SK-N-SH (cell line): ENCODE measurements at regions not wholly inside any gene's neighbourhood (a gene's known extent, or its start where the extent isn't known, plus 50 kb on each side); places are given as distances from the start of the nearest gene placed in this dataset.

Source experiments
- CHD2 ChIP-seq: fragments of 150-350 bp; IDR thresholded peaks from 2 replicates; pipeline ENCODE4 v1.6.1; 2018; ENCODE audit warnings: low read length; ENCODE audit not compliant: partially characterized antibody
- EP300 ChIP-seq, 2 experiments: IDR thresholded peaks; 2 replicates each; pipeline versions ENCODE4 v1.4.0 to v1.6.1; 2012; ENCODE audit warnings: borderline replicate concordance in 1 of 2, low read depth in 1 of 2, low read length in 1 of 2
- JUND ChIP-seq: IDR thresholded peaks from 2 replicates; pipeline ENCODE4 v1.4.0; 2012
- MXI1 ChIP-seq: IDR thresholded peaks from 2 replicates; pipeline ENCODE4 v1.6.1; 2012; ENCODE audit warnings: mild to moderate bottlenecking, low read depth, low read length, improper control_type of control experiment
- SIN3A ChIP-seq: IDR thresholded peaks from 2 replicates; pipeline ENCODE4 v1.6.1; 2012; ENCODE audit warnings: low read depth, mild to moderate bottlenecking, low read length, moderate library complexity, borderline replicate concordance
- SMC3 ChIP-seq: IDR thresholded peaks from 2 replicates; pipeline ENCODE4 v1.6.1; 2012; ENCODE audit warnings: low read depth, low read length, improper control_type of control experiment
- TCF12 ChIP-seq: IDR thresholded peaks from 2 replicates; pipeline ENCODE4 v1.4.0; 2012
- TEAD4 ChIP-seq: IDR thresholded peaks from 2 replicates; pipeline ENCODE4 v1.4.0; 2012; ENCODE audit warnings: mild to moderate bottlenecking, borderline replicate concordance; ENCODE audit not compliant: insufficient read depth
- TF ChIP-seq, protein P1 (sequence below): fragments of 150-350 bp; IDR thresholded peaks from 2 replicates; pipeline ENCODE4 v1.6.1; 2017; ENCODE audit warnings: antibody characterized with exemption, low read length, low read depth, borderline replicate concordance
- TF ChIP-seq, protein P2 (sequence below): fragments of 200-600 bp; sonication (generic); IDR thresholded peaks from 2 replicates; pipeline ENCODE4 v1.6.1; 2017; ENCODE audit warnings: antibody characterized with exemption, mild to moderate bottlenecking, moderate library complexity
- TF ChIP-seq, protein P3 (sequence below): IDR thresholded peaks from 2 replicates; pipeline ENCODE4 v1.6.1; 2012; ENCODE audit warnings: mild to moderate bottlenecking, low read depth, low read length, moderate library complexity
- TF ChIP-seq, protein P4 (sequence below): IDR thresholded peaks from 2 replicates; pipeline ENCODE4 v1.4.0; 2012; ENCODE audit warnings: low read depth, borderline replicate concordance

DNA sequence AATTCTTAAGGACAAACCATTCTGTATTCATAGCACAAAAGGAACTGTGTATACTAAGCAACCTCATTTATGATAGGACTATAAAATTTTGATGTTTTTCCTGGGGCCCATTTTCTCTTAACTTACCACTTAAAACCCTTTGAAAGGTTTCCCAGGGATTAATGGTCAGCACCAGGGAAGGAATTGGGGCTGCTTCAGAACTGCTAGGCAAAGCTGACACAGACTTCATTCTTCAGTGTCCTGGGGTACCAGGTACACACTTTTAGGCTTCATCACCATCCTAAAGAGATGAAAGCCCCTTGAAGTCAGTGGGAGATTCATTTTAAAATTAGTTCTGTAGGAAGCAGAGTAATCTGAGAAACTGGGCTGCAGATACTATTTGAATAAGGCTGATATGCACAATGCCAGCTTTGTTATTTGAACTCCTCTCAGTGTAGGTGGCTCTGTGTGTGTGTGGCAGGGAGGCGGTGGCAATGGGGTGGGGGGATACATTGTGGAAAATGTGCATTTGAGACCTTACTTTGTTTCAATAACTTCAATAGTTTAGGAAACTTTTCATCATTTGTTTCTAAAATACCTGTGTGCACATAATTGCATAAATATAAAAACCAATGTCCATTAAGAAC lies 329.3 kb upstream of the DCN start:
- TF ChIP-seq JUND (no peak), SIN3A (no peak), TEAD4 (no peak), SMC3 (no peak), MXI1 (no peak), CHD2 (no peak), EP300 (IDR thresholded peaks at IDR 0.05; ENCODE audit: borderline replicate concordance in 1 of 2, low read depth in 1 of 2, low read length in 1 of 2) (no peak), TCF12 (no peak)
- TF ChIP-seq, protein P1, sequence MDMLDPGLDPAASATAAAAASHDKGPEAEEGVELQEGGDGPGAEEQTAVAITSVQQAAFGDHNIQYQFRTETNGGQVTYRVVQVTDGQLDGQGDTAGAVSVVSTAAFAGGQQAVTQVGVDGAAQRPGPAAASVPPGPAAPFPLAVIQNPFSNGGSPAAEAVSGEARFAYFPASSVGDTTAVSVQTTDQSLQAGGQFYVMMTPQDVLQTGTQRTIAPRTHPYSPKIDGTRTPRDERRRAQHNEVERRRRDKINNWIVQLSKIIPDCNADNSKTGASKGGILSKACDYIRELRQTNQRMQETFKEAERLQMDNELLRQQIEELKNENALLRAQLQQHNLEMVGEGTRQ = no peak
- TF ChIP-seq, protein P2, sequence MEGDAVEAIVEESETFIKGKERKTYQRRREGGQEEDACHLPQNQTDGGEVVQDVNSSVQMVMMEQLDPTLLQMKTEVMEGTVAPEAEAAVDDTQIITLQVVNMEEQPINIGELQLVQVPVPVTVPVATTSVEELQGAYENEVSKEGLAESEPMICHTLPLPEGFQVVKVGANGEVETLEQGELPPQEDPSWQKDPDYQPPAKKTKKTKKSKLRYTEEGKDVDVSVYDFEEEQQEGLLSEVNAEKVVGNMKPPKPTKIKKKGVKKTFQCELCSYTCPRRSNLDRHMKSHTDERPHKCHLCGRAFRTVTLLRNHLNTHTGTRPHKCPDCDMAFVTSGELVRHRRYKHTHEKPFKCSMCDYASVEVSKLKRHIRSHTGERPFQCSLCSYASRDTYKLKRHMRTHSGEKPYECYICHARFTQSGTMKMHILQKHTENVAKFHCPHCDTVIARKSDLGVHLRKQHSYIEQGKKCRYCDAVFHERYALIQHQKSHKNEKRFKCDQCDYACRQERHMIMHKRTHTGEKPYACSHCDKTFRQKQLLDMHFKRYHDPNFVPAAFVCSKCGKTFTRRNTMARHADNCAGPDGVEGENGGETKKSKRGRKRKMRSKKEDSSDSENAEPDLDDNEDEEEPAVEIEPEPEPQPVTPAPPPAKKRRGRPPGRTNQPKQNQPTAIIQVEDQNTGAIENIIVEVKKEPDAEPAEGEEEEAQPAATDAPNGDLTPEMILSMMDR = no peak
- TF ChIP-seq, protein P3, sequence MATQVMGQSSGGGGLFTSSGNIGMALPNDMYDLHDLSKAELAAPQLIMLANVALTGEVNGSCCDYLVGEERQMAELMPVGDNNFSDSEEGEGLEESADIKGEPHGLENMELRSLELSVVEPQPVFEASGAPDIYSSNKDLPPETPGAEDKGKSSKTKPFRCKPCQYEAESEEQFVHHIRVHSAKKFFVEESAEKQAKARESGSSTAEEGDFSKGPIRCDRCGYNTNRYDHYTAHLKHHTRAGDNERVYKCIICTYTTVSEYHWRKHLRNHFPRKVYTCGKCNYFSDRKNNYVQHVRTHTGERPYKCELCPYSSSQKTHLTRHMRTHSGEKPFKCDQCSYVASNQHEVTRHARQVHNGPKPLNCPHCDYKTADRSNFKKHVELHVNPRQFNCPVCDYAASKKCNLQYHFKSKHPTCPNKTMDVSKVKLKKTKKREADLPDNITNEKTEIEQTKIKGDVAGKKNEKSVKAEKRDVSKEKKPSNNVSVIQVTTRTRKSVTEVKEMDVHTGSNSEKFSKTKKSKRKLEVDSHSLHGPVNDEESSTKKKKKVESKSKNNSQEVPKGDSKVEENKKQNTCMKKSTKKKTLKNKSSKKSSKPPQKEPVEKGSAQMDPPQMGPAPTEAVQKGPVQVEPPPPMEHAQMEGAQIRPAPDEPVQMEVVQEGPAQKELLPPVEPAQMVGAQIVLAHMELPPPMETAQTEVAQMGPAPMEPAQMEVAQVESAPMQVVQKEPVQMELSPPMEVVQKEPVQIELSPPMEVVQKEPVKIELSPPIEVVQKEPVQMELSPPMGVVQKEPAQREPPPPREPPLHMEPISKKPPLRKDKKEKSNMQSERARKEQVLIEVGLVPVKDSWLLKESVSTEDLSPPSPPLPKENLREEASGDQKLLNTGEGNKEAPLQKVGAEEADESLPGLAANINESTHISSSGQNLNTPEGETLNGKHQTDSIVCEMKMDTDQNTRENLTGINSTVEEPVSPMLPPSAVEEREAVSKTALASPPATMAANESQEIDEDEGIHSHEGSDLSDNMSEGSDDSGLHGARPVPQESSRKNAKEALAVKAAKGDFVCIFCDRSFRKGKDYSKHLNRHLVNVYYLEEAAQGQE = no peak
- TF ChIP-seq, protein P4, sequence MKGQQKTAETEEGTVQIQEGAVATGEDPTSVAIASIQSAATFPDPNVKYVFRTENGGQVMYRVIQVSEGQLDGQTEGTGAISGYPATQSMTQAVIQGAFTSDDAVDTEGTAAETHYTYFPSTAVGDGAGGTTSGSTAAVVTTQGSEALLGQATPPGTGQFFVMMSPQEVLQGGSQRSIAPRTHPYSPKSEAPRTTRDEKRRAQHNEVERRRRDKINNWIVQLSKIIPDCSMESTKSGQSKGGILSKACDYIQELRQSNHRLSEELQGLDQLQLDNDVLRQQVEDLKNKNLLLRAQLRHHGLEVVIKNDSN = no peak
